Loucy (cell line): ENCODE measurements at regions not wholly inside any gene's neighbourhood (a gene's known extent, or its start where the extent isn't known, plus 50 kb on each side); places are given as distances from the start of the nearest gene placed in this dataset.
A peak's percentile ranks its signal among the peaks of the same experiment; 100 is the strongest.

Source experiments
- H2AFZ ChIP-seq: fragments of 200-600 bp; sonication (generic); 2 replicates; pipeline ENCODE4 v1.6.0; 2016; ENCODE audit warnings: antibody characterized with exemption, mild to moderate bottlenecking, low read length, moderate library complexity
- H3F3A ChIP-seq: fragments of 200-600 bp; 2 replicates; pipeline ENCODE4 v1.6.0; 2016; ENCODE audit warnings: antibody characterized with exemption, low read depth, mild to moderate bottlenecking
- H3K27me3 ChIP-seq: fragments of 200-600 bp; sonication (generic); 2 replicates; pipeline ENCODE4 v1.6.1; 2014; ENCODE audit warnings: low read length, mild to moderate bottlenecking; ENCODE audit not compliant: insufficient read depth, poor library complexity, severe bottlenecking
- H3K36me3 ChIP-seq: fragments of 200-600 bp; sonication (generic); 2 replicates; pipeline ENCODE4 v1.6.1; 2016; ENCODE audit warnings: low read length; ENCODE audit not compliant: insufficient read depth
- H3K4me1 ChIP-seq: fragments of 200-600 bp; sonication (generic); 2 replicates; pipeline ENCODE4 v1.5.1; 2014; ENCODE audit warnings: low read length, mild to moderate bottlenecking; ENCODE audit not compliant: insufficient read depth, poor library complexity, severe bottlenecking
- H3K4me2 ChIP-seq: fragments of 200-600 bp; sonication (generic); 2 replicates; pipeline ENCODE4 v1.6.0; 2014; ENCODE audit warnings: antibody characterized with exemption, low read length, low read depth, mild to moderate bottlenecking; ENCODE audit not compliant: poor library complexity, severe bottlenecking
- H3K4me3 ChIP-seq: fragments of 200-600 bp; sonication (generic); 2 replicates; pipeline ENCODE4 v1.5.1; 2014; ENCODE audit warnings: low read length, mild to moderate bottlenecking, mixed read lengths; ENCODE audit not compliant: poor library complexity, severe bottlenecking
- H3K79me2 ChIP-seq: fragments of 200-600 bp; sonication (generic); 2 replicates; pipeline ENCODE4 v1.6.1; 2014; ENCODE audit warnings: low read length; ENCODE audit not compliant: insufficient read depth
- H3K9ac ChIP-seq: fragments of 200-600 bp; sonication (generic); 2 replicates; pipeline ENCODE4 v1.6.0; 2014; ENCODE audit warnings: mild to moderate bottlenecking, low read depth, low read length, moderate library complexity; ENCODE audit not compliant: poor library complexity, severe bottlenecking
- H3K9me2 ChIP-seq: fragments of 200-600 bp; sonication (generic); replicated peaks from 2 replicates; pipeline ENCODE4 v1.6.1; 2016; ENCODE audit warnings: low read depth, low read length, mixed read lengths
- H3K9me3 ChIP-seq: fragments of 200-600 bp; sonication (generic); 2 replicates; pipeline ENCODE4 v1.6.1; 2014; ENCODE audit warnings: mild to moderate bottlenecking, antibody characterized with exemption, low read length, low read depth; ENCODE audit not compliant: insufficient read depth
- H4K20me1 ChIP-seq: fragments of 200-600 bp; sonication (generic); 2 replicates; pipeline ENCODE4 v1.6.0; 2014; ENCODE audit warnings: antibody characterized with exemption, low read length, mild to moderate bottlenecking; ENCODE audit not compliant: insufficient read depth, poor library complexity, severe bottlenecking
- CTCF ChIP-seq: fragments of 200-600 bp; sonication (generic); conservative IDR thresholded peaks from 2 replicates; pipeline ENCODE4 v1.5.1; 2014; ENCODE audit warnings: mild to moderate bottlenecking, antibody characterized with exemption, low read length
- EZH2phosphoT487 ChIP-seq: fragments of 200-600 bp; IDR thresholded peaks from 2 replicates; pipeline ENCODE4 v1.6.1; 2018; ENCODE audit warnings: antibody characterized with exemption, mild to moderate bottlenecking, moderate library complexity, borderline replicate concordance

GRCh38 chr10:120641695-120642094 is 184.7 kb downstream of the PLPP4 start:
- Histone ChIP-seq H3K9me3 (no peaks in the 10 kb centered on the region), H4K20me1 (no peaks in the 10 kb centered on the region), H3K9me2 (no peaks in the 10 kb centered on the region), H3K4me1 (peaks cover 60% of the 10 kb centered on the region), H3K4me3 (peak overlapping the region; percentile 37), H3K27me3 (no peaks in the 10 kb centered on the region), H3K79me2 (no peaks in the 10 kb centered on the region), H3K4me2 (peak overlapping the region; percentile 64), H3F3A (peaks cover 4% of the 10 kb centered on the region; the same call in 1 of the 2 replicates), H3K9ac (peak overlapping the region; percentile 17), H3K36me3 (no peaks in the 10 kb centered on the region), H2AFZ (no peak overlapping the region)
- TF ChIP-seq CTCF (no peak), EZH2phosphoT487 (no peak)

- Histone ChIP-seq H3K27me3 (no peaks in the 10 kb centered on the region), H4K20me1 (no peaks in the 10 kb centered on the region), H3K9ac (no peak overlapping the region), H3K79me2 (no peaks in the 10 kb centered on the region), H3K4me1 (peaks cover 69% of the 10 kb centered on the region), H3K9me3 (no peaks in the 10 kb centered on the region), H3K9me2 (no peaks in the 10 kb centered on the region), H2AFZ (0 out of 2 replicates have a peak overlapping the region, but pooled peaks have one; percentile 27), H3K4me3 (no peak overlapping the region), H3F3A (peaks cover 4% of the 10 kb centered on the region; the same call in 1 of the 2 replicates), H3K4me2 (no peak overlapping the region), H3K36me3 (no peaks in the 10 kb centered on the region)
- TF ChIP-seq CTCF = no peak
- TF ChIP-seq EZH2phosphoT487 = no peak
Observed at GRCh38 chr10:120643351-120643750, 186.3 kb downstream of the PLPP4 start.

DNA sequence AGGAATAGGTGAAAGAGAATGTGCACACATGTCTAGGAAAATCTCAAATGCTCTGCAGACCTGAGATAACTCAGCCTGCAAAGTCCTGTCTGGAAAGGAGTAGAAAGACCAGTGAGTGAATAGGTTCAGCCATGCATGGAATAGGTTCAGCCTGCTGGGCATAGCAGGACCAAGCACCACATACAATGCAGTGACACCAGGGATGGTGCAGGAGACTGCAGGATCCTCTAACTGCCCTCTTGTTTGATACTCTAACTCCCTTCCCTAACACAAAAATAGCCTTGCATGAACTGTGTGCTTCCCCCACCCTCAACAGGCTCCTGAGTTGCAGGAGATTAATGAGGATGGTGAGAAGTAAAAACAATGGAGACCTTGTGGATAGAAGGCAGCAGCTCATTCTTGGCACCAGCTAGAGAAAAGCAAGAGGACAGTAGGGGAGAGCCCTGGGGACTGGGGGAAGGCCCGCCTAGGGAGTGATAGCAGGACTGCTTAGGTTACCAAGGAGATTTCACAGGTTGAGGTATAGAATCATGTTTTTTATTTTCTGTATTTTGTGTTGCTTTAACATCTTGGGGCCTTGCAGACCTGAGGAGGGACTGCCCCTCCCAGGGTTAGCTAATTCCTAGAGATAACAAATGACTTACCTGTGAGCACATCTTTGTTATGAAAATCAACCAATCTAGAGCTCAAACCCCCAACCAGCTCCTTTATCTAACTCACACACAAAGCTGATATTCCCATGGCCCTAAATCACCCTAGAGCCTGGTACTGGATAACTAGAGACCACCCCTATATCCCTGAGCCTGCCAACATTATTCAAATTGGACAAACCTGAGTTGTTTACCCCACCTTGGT is 187.8 kb downstream of the PLPP4 start:
- Histone ChIP-seq H3K9me2 (no peaks in the 10 kb centered on the region), H3K9ac (no peak overlapping the region), H4K20me1 (no peaks in the 10 kb centered on the region), H3K4me1 (peaks cover 80% of the 10 kb centered on the region), H3K27me3 (no peaks in the 10 kb centered on the region), H3K36me3 (no peaks in the 10 kb centered on the region), H3K4me3 (no peak overlapping the region), H3K4me2 (no peak overlapping the region), H2AFZ (0 out of 2 replicates have a peak overlapping the region, but pooled peaks have one; percentile 6), H3K9me3 (no peaks in the 10 kb centered on the region), H3K79me2 (no peaks in the 10 kb centered on the region), H3F3A (peaks cover 4% of the 10 kb centered on the region; the same call in 1 of the 2 replicates)
- TF ChIP-seq EZH2phosphoT487 (no peak), CTCF (no peak)
